ENCODE measurements at regions not wholly inside any gene's neighbourhood (a gene's known extent, or its start where the extent isn't known, plus 50 kb on each side); places are given as distances from the start of the nearest gene placed in this dataset.

DNA sequence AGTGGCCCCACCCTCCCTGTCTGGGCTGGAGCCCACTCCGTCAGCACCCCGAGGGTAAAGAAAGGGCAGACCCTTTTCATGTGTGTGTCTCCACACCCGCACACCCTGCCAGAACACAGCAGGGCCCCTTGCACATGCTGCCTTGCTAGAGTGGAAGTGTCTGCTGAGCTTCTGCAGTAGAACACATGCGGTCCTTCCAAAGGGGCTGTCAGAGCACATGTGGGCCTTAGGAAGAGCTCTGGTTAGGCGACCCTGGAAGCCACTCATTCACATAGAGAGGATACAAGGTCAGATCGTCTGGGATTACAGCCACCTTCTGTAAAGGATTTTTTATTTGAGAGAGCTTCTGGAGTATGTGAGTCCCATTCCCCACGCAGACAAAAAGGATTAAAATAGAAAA lies 613.2 kb upstream of the RAB6C start:
- Histone ChIP-seq H3K27ac (ENCODE audit: low read depth, low read length) (no peak overlapping the region), H3K4me3 (ENCODE audit: low read length) (no peak overlapping the region), H3F3A (ENCODE audit: control insufficient read depth, insufficient read depth) (no peaks in the 10 kb centered on the region), H3K9me2 (replicated peaks; ENCODE audit: control insufficient read depth, low read length) (no peaks in the 10 kb centered on the region), H3K4me2 (ENCODE audit: low read length) (no peak overlapping the region), H4K20me1 (ENCODE audit: control insufficient read depth, insufficient read depth, low read depth, low read length) (no peaks in the 10 kb centered on the region), H3K9me3 (ENCODE audit: control insufficient read depth, insufficient read depth, low read length) (no peaks in the 10 kb centered on the region), H3K27me3 (ENCODE audit: control insufficient read depth, low read length) (no peaks in the 10 kb centered on the region), H3K4me1 (ENCODE audit: control insufficient read depth, low read length) (no peaks in the 10 kb centered on the region), H3K79me2 (ENCODE audit: control insufficient read depth, low read length) (no peaks in the 10 kb centered on the region), H3K36me3 (ENCODE audit: control insufficient read depth, low read length) (no peaks in the 10 kb centered on the region)
- TF ChIP-seq, protein P1, sequence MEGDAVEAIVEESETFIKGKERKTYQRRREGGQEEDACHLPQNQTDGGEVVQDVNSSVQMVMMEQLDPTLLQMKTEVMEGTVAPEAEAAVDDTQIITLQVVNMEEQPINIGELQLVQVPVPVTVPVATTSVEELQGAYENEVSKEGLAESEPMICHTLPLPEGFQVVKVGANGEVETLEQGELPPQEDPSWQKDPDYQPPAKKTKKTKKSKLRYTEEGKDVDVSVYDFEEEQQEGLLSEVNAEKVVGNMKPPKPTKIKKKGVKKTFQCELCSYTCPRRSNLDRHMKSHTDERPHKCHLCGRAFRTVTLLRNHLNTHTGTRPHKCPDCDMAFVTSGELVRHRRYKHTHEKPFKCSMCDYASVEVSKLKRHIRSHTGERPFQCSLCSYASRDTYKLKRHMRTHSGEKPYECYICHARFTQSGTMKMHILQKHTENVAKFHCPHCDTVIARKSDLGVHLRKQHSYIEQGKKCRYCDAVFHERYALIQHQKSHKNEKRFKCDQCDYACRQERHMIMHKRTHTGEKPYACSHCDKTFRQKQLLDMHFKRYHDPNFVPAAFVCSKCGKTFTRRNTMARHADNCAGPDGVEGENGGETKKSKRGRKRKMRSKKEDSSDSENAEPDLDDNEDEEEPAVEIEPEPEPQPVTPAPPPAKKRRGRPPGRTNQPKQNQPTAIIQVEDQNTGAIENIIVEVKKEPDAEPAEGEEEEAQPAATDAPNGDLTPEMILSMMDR (IDR thresholded peaks at IDR 0.05; ENCODE audit: low read depth, low read length, poor library complexity, severe bottlenecking) = no peak
- no peak for TF ChIP-seq EZH2phosphoT487 (IDR thresholded peaks at IDR 0.05; ENCODE audit: borderline replicate concordance, low read length)

DNA sequence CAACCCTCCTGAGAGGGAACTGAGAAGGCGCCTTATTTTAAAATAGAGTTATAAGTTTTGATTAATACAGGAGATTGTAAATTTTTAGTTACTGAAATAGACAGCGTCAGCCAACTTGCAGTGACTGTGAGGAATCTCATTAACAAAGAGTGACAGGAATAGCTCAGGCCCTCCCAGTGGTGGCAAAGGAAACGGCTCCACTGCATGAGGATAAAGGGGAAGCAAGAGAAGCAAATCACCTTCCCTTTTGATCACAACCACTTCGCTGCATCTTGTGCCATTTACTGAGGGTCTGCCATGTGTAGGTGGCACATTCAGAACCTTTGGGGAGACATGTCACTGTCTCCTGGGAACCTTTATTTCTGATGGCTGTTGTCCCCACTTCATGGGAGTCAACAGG lies 612.4 kb upstream of the RAB6C start:
- no peaks in the 10 kb centered on the region for H3K4me1 ChIP-seq (ENCODE audit: control insufficient read depth, low read length)
- no peak overlapping the region for H3K4me2 ChIP-seq (ENCODE audit: low read length)
- H3K27ac ChIP-seq (ENCODE audit: low read depth, low read length) = no peak overlapping the region
- H4K20me1 ChIP-seq (ENCODE audit: control insufficient read depth, insufficient read depth, low read depth, low read length) = no peaks in the 10 kb centered on the region
- no peak overlapping the region for H3K4me3 ChIP-seq (ENCODE audit: low read length)
- TF ChIP-seq, protein P1 (IDR thresholded peaks at IDR 0.05; ENCODE audit: low read depth, low read length, poor library complexity, severe bottlenecking) = no peak
- TF ChIP-seq EZH2phosphoT487 (IDR thresholded peaks at IDR 0.05; ENCODE audit: borderline replicate concordance, low read length) = no peak
- no peaks in the 10 kb centered on the region for H3F3A ChIP-seq (ENCODE audit: control insufficient read depth, insufficient read depth)
- no peaks in the 10 kb centered on the region for H3K9me2 ChIP-seq (replicated peaks; ENCODE audit: control insufficient read depth, low read length)
- no peaks in the 10 kb centered on the region for H3K79me2 ChIP-seq (ENCODE audit: control insufficient read depth, low read length)
- H3K9me3 ChIP-seq (ENCODE audit: control insufficient read depth, insufficient read depth, low read length) = no peaks in the 10 kb centered on the region
- no peaks in the 10 kb centered on the region for H3K36me3 ChIP-seq (ENCODE audit: control insufficient read depth, low read length)
- H3K27me3 ChIP-seq (ENCODE audit: control insufficient read depth, low read length) = no peaks in the 10 kb centered on the region

DNA sequence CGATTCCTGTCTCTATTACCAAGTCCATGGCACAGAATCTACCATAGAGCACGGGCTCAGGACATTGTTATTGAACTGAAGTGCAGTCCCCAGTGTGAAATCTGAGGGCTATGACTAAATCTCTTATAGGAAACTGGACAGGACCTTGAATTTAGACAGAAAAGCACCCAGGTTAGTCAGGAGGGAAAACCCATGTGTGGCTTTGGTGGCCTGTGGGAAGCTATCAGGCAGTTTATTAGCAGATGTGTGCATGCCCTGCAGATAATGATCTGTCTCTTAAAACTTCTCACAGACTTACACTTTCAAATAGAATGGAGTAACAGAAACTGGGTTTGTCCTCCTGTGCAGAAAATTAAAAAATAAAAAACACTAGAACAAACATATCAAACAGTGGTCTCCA lies 610.0 kb upstream of the RAB6C start:
- Histone ChIP-seq H3K4me3 (ENCODE audit: low read length) (no peak overlapping the region), H3K79me2 (ENCODE audit: control insufficient read depth, low read length) (no peaks in the 10 kb centered on the region), H3K4me2 (ENCODE audit: low read length) (no peak overlapping the region), H3K27me3 (ENCODE audit: control insufficient read depth, low read length) (no peaks in the 10 kb centered on the region), H4K20me1 (ENCODE audit: control insufficient read depth, insufficient read depth, low read depth, low read length) (no peaks in the 10 kb centered on the region), H3K36me3 (ENCODE audit: control insufficient read depth, low read length) (no peaks in the 10 kb centered on the region), H3K9me2 (replicated peaks; ENCODE audit: control insufficient read depth, low read length) (no peaks in the 10 kb centered on the region), H3K4me1 (ENCODE audit: control insufficient read depth, low read length) (no peaks in the 10 kb centered on the region), H3F3A (ENCODE audit: control insufficient read depth, insufficient read depth) (no peaks in the 10 kb centered on the region), H3K9me3 (ENCODE audit: control insufficient read depth, insufficient read depth, low read length) (no peaks in the 10 kb centered on the region), H3K27ac (ENCODE audit: low read depth, low read length) (no peak overlapping the region)
- no peak for TF ChIP-seq EZH2phosphoT487 (IDR thresholded peaks at IDR 0.05; ENCODE audit: borderline replicate concordance, low read length)
- TF ChIP-seq, protein P1 (IDR thresholded peaks at IDR 0.05; ENCODE audit: low read depth, low read length, poor library complexity, severe bottlenecking) = no peak

DNA sequence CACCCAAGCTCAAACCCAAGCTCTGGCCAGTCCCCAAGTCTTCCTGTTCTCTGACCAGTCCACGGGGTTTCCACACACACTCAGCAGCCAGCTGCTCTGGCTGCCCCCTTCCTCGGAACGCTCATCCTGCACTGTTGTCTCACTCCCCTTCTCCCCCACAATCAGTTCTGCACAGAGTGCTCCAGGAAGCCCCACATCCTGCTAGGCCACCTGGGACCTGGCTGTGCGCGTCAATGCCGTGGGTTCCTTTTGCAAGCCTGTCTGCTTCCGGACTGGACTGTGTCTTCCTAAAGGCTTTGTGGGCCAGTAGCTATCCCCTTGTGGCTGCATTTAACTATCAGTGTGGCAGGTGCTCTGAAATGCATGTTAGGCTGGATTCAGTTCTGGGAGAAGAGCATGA lies 605.0 kb upstream of the RAB6C start:
- no peak overlapping the region for H3K27ac ChIP-seq (ENCODE audit: low read depth, low read length)
- no peak overlapping the region for H3K4me3 ChIP-seq (ENCODE audit: low read length)
- H3K4me1 ChIP-seq (ENCODE audit: control insufficient read depth, low read length) = no peaks in the 10 kb centered on the region
- H3K9me3 ChIP-seq (ENCODE audit: control insufficient read depth, insufficient read depth, low read length) = no peaks in the 10 kb centered on the region
- no peaks in the 10 kb centered on the region for H4K20me1 ChIP-seq (ENCODE audit: control insufficient read depth, insufficient read depth, low read depth, low read length)
- TF ChIP-seq, protein P1 (IDR thresholded peaks at IDR 0.05; ENCODE audit: low read depth, low read length, poor library complexity, severe bottlenecking) = no peak
- no peak for TF ChIP-seq EZH2phosphoT487 (IDR thresholded peaks at IDR 0.05; ENCODE audit: borderline replicate concordance, low read length)
- H3K36me3 ChIP-seq (ENCODE audit: control insufficient read depth, low read length) = no peaks in the 10 kb centered on the region
- H3F3A ChIP-seq (ENCODE audit: control insufficient read depth, insufficient read depth) = no peaks in the 10 kb centered on the region
- H3K4me2 ChIP-seq (ENCODE audit: low read length) = no peak overlapping the region
- H3K9me2 ChIP-seq (replicated peaks; ENCODE audit: control insufficient read depth, low read length) = no peaks in the 10 kb centered on the region
- H3K27me3 ChIP-seq (ENCODE audit: control insufficient read depth, low read length) = no peaks in the 10 kb centered on the region
- H3K79me2 ChIP-seq (ENCODE audit: control insufficient read depth, low read length) = no peaks in the 10 kb centered on the region

Measured in DOHH2 (cell line).